ENCODE measurements at regions not wholly inside any gene's neighbourhood (a gene's known extent, or its start where the extent isn't known, plus 50 kb on each side); places are given as distances from the start of the nearest gene placed in this dataset.

- intact Hi-C loops (cut with micrococcal nuclease): no loop called here
- no peaks in the 10 kb centered on the region for H3K36me3 Mint-ChIP-seq (ENCODE audit: low read depth)
- H3K27ac Mint-ChIP-seq: no peak overlapping the region
- H3K4me1 Mint-ChIP-seq (ENCODE audit: low read depth): peaks cover 6% of the 10 kb centered on the region
- no peak overlapping the region for H3K4me3 Mint-ChIP-seq
- H3K9me3 Mint-ChIP-seq: no peaks in the 10 kb centered on the region
- H3K27me3 Mint-ChIP-seq: peaks cover 2% of the 10 kb centered on the region
Measured at GRCh38 chr17:33776903-33777302, 478.2 kb upstream of the CCL2 start.

GRCh38 chr17:33777674-33778073, 477.4 kb upstream of the CCL2 start:
- intact Hi-C loops (cut with micrococcal nuclease): loop anchor here (2.0 kb wide), 1 partner anchor 171 kb away; no protein-coding TSS in a partner anchor
- Mint-ChIP-seq H3K4me3 (no peak overlapping the region), H3K9me3 (no peaks in the 10 kb centered on the region), H3K4me1 (ENCODE audit: low read depth) (peaks cover 6% of the 10 kb centered on the region), H3K27ac (no peak overlapping the region), H3K36me3 (ENCODE audit: low read depth) (no peaks in the 10 kb centered on the region), H3K27me3 (peaks cover 2% of the 10 kb centered on the region)

GRCh38 chr17:33778505-33779233, 476.4 kb upstream of the CCL2 start:
- H3K27ac Mint-ChIP-seq: no peak overlapping the region
- no peaks in the 10 kb centered on the region for H3K36me3 Mint-ChIP-seq (ENCODE audit: low read depth)
- H3K4me3 Mint-ChIP-seq: no peak overlapping the region
- intact Hi-C loops (cut with micrococcal nuclease): loop anchor here (1.0 to 2.0 kb wide), 2 partner anchors 170 to 385 kb away; no protein-coding TSS in a partner anchor
- H3K9me3 Mint-ChIP-seq: no peaks in the 10 kb centered on the region
- H3K27me3 Mint-ChIP-seq: peaks cover 2% of the 10 kb centered on the region
- H3K4me1 Mint-ChIP-seq (ENCODE audit: low read depth): peaks cover 6% of the 10 kb centered on the region

- Mint-ChIP-seq H3K4me1 (ENCODE audit: low read depth) (peaks cover 6% of the 10 kb centered on the region), H3K9me3 (no peaks in the 10 kb centered on the region), H3K27me3 (peaks cover 4% of the 10 kb centered on the region), H3K36me3 (ENCODE audit: low read depth) (no peaks in the 10 kb centered on the region), H3K27ac (no peak overlapping the region), H3K4me3 (no peak overlapping the region)
- intact Hi-C loops (cut with micrococcal nuclease): loop anchor here (1.0 to 2.0 kb wide), 2 partner anchors 170 to 384 kb away; no protein-coding TSS in a partner anchor
Measured at GRCh38 chr17:33779234-33779591, 475.9 kb upstream of the CCL2 start.

GRCh38 chr17:33785281-33785680, 469.8 kb upstream of the CCL2 start:
- no peak overlapping the region for H3K4me3 Mint-ChIP-seq
- peaks cover 4% of the 10 kb centered on the region for H3K27me3 Mint-ChIP-seq
- no peaks in the 10 kb centered on the region for H3K9me3 Mint-ChIP-seq

GRCh38 chr17:33786478-33786877, 468.6 kb upstream of the CCL2 start:
- Mint-ChIP-seq H3K4me1 (ENCODE audit: low read depth) (no peaks in the 10 kb centered on the region), H3K9me3 (no peaks in the 10 kb centered on the region), H3K27ac (no peak overlapping the region), H3K27me3 (peaks cover 5% of the 10 kb centered on the region), H3K4me3 (no peak overlapping the region), H3K36me3 (ENCODE audit: low read depth) (no peaks in the 10 kb centered on the region)
- intact Hi-C loops (cut with micrococcal nuclease): no loop called here

More at GRCh38 chr17:33785281-33785680, 469.8 kb upstream of the CCL2 start:
- Mint-ChIP-seq H3K36me3 (ENCODE audit: low read depth) (no peaks in the 10 kb centered on the region), H3K27ac (no peak overlapping the region), H3K4me1 (ENCODE audit: low read depth) (no peaks in the 10 kb centered on the region)
- intact Hi-C loops (cut with micrococcal nuclease): no loop called here

- H3K27ac Mint-ChIP-seq: no peak overlapping the region
- no peak overlapping the region for H3K4me3 Mint-ChIP-seq
Measured at GRCh38 chr17:33789658-33790057, 465.4 kb upstream of the CCL2 start.

GRCh38 chr17:33797181-33797580, 457.9 kb upstream of the CCL2 start:
- Mint-ChIP-seq H3K4me3 (no peak overlapping the region), H3K4me1 (ENCODE audit: low read depth) (peaks cover under 1% of the 10 kb centered on the region), H3K27me3 (peaks cover 13% of the 10 kb centered on the region), H3K9me3 (no peaks in the 10 kb centered on the region), H3K27ac (no peak overlapping the region), H3K36me3 (ENCODE audit: low read depth) (no peaks in the 10 kb centered on the region)
- intact Hi-C loops (cut with micrococcal nuclease): no loop called here

More at GRCh38 chr17:33789658-33790057, 465.4 kb upstream of the CCL2 start:
- no peaks in the 10 kb centered on the region for H3K4me1 Mint-ChIP-seq (ENCODE audit: low read depth)
- intact Hi-C loops (cut with micrococcal nuclease): no loop called here
- H3K27me3 Mint-ChIP-seq: peaks cover 5% of the 10 kb centered on the region
- no peaks in the 10 kb centered on the region for H3K9me3 Mint-ChIP-seq
- no peaks in the 10 kb centered on the region for H3K36me3 Mint-ChIP-seq (ENCODE audit: low read depth)

GRCh38 chr17:33798308-33798707, 456.8 kb upstream of the CCL2 start:
- Mint-ChIP-seq H3K9me3 (no peaks in the 10 kb centered on the region), H3K27me3 (peaks cover 12% of the 10 kb centered on the region), H3K4me1 (ENCODE audit: low read depth) (peaks cover 11% of the 10 kb centered on the region), H3K27ac (no peak overlapping the region), H3K36me3 (ENCODE audit: low read depth) (no peaks in the 10 kb centered on the region), H3K4me3 (no peak overlapping the region)
- intact Hi-C loops (cut with micrococcal nuclease): no loop called here

GRCh38 chr17:33802349-33803198, 452.5 kb upstream of the CCL2 start:
- intact Hi-C loops (cut with micrococcal nuclease): no loop called here
- H3K4me1 Mint-ChIP-seq (ENCODE audit: low read depth): peaks cover 37% of the 10 kb centered on the region
- no peaks in the 10 kb centered on the region for H3K9me3 Mint-ChIP-seq

GRCh38 chr17:33803199-33803685, 451.8 kb upstream of the CCL2 start:
- intact Hi-C loops (cut with micrococcal nuclease): no loop called here
- peaks cover 2% of the 10 kb centered on the region for H3K27me3 Mint-ChIP-seq
- H3K36me3 Mint-ChIP-seq (ENCODE audit: low read depth): no peaks in the 10 kb centered on the region
- peaks cover 37% of the 10 kb centered on the region for H3K4me1 Mint-ChIP-seq (ENCODE audit: low read depth)
- H3K27ac Mint-ChIP-seq: peak overlapping the region; percentile 86
- H3K9me3 Mint-ChIP-seq: no peaks in the 10 kb centered on the region
- H3K4me3 Mint-ChIP-seq: no peak overlapping the region

More at GRCh38 chr17:33802349-33803198, 452.5 kb upstream of the CCL2 start:
- H3K4me3 Mint-ChIP-seq: no peak overlapping the region
- no peaks in the 10 kb centered on the region for H3K36me3 Mint-ChIP-seq (ENCODE audit: low read depth)
- H3K27ac Mint-ChIP-seq: peak overlapping the region; percentile 86
- H3K27me3 Mint-ChIP-seq: peaks cover 8% of the 10 kb centered on the region

- no peaks in the 10 kb centered on the region for H3K9me3 Mint-ChIP-seq
- no peak overlapping the region for H3K4me3 Mint-ChIP-seq
- intact Hi-C loops (cut with micrococcal nuclease): no loop called here
- H3K27ac Mint-ChIP-seq: peak overlapping the region; percentile 86
- peaks cover 37% of the 10 kb centered on the region for H3K4me1 Mint-ChIP-seq (ENCODE audit: low read depth)
- no peaks in the 10 kb centered on the region for H3K36me3 Mint-ChIP-seq (ENCODE audit: low read depth)
- peaks cover 2% of the 10 kb centered on the region for H3K27me3 Mint-ChIP-seq
Measured at GRCh38 chr17:33803686-33804085, 451.4 kb upstream of the CCL2 start.

- H3K9me3 Mint-ChIP-seq: no peaks in the 10 kb centered on the region
- H3K27ac Mint-ChIP-seq: peak overlapping the region; percentile 86
- H3K4me3 Mint-ChIP-seq: no peak overlapping the region
- H3K4me1 Mint-ChIP-seq (ENCODE audit: low read depth): peaks cover 37% of the 10 kb centered on the region
- no peaks in the 10 kb centered on the region for H3K36me3 Mint-ChIP-seq (ENCODE audit: low read depth)
- H3K27me3 Mint-ChIP-seq: peaks cover 2% of the 10 kb centered on the region
- intact Hi-C loops (cut with micrococcal nuclease): no loop called here
Measured at GRCh38 chr17:33804401-33804800, 450.7 kb upstream of the CCL2 start.

GRCh38 chr17:33806631-33807030, 448.5 kb upstream of the CCL2 start:
- Mint-ChIP-seq H3K4me3 (no peak overlapping the region), H3K27me3 (no peaks in the 10 kb centered on the region), H3K27ac (no peak overlapping the region), H3K4me1 (ENCODE audit: low read depth) (peaks cover 37% of the 10 kb centered on the region), H3K9me3 (no peaks in the 10 kb centered on the region), H3K36me3 (ENCODE audit: low read depth) (no peaks in the 10 kb centered on the region)
- intact Hi-C loops (cut with micrococcal nuclease): no loop called here

Measured in dendritic cell treated with granulocyte-macrophage colony-stimulating factor and Interleukin-4, amounts not matched to agents 40 ng/mL and 50 ng/mL, for 4 days (primary cell).